PFSK-1 (cell line): ENCODE measurements at regions not wholly inside any gene's neighbourhood (a gene's known extent, or its start where the extent isn't known, plus 50 kb on each side); places are given as distances from the start of the nearest gene placed in this dataset.

Experiments
- POLR2AphosphoS5 ChIP-seq: IDR thresholded peaks from 2 replicates; pipeline ENCODE4 v1.6.1; 2012; ENCODE audit warnings: low read depth, mild to moderate bottlenecking, control low read depth, low read length, moderate library complexity
- TAF1 ChIP-seq: IDR thresholded peaks from 2 replicates; pipeline ENCODE4 v1.6.1; 2012; ENCODE audit warnings: low read length, control low read depth, borderline replicate concordance; ENCODE audit not compliant: insufficient read depth
- TF ChIP-seq, protein P1 (sequence below), 2 experiments: IDR thresholded peaks; 2 replicates each; pipeline versions ENCODE4 v1.6.1 to v1.8.0; 2011 to 2012; ENCODE audit warnings: low read depth in 2 of 2, low read length in 2 of 2, control low read depth in 1 of 2, inconsistent platforms in 1 of 2, mild to moderate bottlenecking in 1 of 2, moderate library complexity in 1 of 2; ENCODE audit not compliant: insufficient read depth in 1 of 2

DNA sequence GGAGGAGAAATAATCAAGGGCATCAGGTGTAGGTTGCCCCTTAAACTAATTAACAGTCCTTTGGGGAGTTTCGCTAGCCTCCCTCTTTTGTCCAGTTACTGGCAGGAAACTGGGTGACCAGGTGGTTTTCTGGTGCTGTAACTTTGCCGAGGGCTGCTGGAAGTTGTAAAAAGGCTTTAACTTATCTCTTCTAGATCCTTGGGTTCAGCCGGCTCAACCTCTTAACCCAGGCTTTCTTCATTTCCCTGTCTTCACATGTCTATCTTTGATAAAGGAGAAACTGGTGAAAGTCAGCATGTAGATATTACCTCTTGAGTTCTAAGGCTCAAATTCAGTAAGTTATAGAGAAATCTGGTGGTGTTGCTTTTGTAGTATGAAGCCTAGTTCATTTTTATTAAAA lies 289.7 kb upstream of the NRIP1 start:
- no peak for TF ChIP-seq POLR2AphosphoS5
- TF ChIP-seq TAF1 = no peak
- TF ChIP-seq, protein P1, sequence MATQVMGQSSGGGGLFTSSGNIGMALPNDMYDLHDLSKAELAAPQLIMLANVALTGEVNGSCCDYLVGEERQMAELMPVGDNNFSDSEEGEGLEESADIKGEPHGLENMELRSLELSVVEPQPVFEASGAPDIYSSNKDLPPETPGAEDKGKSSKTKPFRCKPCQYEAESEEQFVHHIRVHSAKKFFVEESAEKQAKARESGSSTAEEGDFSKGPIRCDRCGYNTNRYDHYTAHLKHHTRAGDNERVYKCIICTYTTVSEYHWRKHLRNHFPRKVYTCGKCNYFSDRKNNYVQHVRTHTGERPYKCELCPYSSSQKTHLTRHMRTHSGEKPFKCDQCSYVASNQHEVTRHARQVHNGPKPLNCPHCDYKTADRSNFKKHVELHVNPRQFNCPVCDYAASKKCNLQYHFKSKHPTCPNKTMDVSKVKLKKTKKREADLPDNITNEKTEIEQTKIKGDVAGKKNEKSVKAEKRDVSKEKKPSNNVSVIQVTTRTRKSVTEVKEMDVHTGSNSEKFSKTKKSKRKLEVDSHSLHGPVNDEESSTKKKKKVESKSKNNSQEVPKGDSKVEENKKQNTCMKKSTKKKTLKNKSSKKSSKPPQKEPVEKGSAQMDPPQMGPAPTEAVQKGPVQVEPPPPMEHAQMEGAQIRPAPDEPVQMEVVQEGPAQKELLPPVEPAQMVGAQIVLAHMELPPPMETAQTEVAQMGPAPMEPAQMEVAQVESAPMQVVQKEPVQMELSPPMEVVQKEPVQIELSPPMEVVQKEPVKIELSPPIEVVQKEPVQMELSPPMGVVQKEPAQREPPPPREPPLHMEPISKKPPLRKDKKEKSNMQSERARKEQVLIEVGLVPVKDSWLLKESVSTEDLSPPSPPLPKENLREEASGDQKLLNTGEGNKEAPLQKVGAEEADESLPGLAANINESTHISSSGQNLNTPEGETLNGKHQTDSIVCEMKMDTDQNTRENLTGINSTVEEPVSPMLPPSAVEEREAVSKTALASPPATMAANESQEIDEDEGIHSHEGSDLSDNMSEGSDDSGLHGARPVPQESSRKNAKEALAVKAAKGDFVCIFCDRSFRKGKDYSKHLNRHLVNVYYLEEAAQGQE (IDR thresholded peaks at IDR 0.05; ENCODE audit: insufficient read depth in 1 of 2, low read depth in 2 of 2, low read length in 2 of 2) = no peak
